Activated T-cell treated with anti-CD3 and anti-CD28 coated beads for 24 hours (primary cell): ENCODE measurements at regions not wholly inside any gene's neighbourhood (a gene's known extent, or its start where the extent isn't known, plus 50 kb on each side); places are given as distances from the start of the nearest gene placed in this dataset.

Source experiments
- DNase-seq: peaks from one replicate; pipeline ENCODE4 v3.0.0-alpha.2; 2020; ENCODE audit warnings: low read depth

DNA sequence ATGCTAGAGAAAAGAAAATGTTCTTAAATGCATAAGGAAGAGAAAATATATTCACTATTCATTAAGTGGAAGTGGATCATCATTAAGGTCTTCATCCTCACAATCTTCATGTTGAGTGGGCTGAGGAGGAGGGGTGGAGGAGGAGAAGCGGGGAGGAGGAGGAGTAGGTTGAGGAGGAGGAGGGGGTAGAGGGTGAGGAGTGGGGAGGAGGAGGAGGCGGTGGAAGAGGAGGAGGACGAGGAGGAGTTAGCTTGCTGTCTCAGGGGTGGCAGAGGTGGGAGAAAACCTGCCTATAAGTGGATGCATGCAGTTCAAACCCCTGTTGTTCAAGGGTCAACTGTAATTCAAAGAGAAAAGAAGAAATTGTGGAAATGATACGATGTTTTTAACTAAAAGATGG is 71.6 kb downstream of the MYEOV start:
- DNase-seq: no peak

GRCh38 chr11:69366591-69366990 is 72.6 kb downstream of the MYEOV start:
- no peak for DNase-seq

- no peak for DNase-seq
Measured at GRCh38 chr11:69367211-69367964, 73.4 kb downstream of the MYEOV start.

- no peak for DNase-seq
Measured at GRCh38 chr11:69368119-69368880, 74.3 kb downstream of the MYEOV start.

DNA sequence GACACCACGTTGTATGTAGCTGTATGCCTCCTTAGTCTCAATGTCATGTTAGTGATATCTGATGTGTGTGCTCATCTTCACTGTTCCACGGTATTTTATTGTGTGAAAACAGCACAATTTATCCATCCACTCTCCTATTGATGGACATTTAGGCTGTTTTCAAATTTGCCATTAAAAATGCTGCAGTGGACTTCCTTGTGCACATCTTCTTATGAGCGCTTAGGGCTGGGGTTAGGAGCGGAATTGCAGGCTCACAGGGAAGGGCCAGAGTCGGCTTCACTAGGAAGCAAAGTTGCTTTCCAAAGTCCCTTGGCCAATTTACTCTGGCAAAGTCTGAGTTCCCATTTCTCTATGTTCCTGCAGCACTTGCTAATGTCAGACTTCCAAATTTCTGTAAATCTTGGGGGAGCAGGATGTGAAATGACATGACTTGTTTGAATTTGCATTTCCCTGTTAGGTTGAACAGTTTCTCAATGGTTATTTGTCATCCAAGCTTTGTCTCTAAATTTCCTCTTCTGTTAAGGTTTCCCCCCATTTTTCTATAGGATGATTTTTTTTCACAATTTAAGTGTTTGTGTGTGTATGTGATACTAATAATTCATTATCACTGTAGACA is 75.4 kb downstream of the MYEOV start:
- DNase-seq: no peak

DNA sequence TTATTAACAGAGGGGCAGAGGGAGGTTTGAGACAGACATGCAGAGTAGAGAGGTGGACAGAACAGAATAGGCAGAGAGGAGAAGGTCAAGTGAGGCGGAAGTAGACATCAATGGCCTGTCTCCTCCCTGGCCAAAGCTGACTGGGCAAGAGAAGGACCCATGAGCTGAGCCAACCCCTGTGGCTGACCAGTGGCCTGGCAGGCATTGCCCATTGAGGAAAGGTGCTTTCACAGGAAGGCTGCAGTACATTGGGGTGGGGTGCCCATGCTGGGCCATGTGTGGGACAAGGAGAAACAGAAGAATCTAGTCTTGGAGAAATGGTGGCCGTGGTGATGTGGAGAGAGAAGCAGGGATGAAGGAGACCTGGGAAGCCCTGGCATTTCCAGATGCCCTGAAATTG is 76.0 kb downstream of the MYEOV start:
- no peak for DNase-seq

- no peak for DNase-seq
Measured at GRCh38 chr11:69370984-69371709, 77.2 kb downstream of the MYEOV start.

GRCh38 chr11:69371731-69372588 is 78.0 kb downstream of the MYEOV start:
- no peak for DNase-seq

GRCh38 chr11:69372589-69373250 is 78.8 kb downstream of the MYEOV start:
- no peak for DNase-seq

GRCh38 chr11:69373251-69373635 is 79.3 kb downstream of the MYEOV start:
- DNase-seq: no peak

DNA sequence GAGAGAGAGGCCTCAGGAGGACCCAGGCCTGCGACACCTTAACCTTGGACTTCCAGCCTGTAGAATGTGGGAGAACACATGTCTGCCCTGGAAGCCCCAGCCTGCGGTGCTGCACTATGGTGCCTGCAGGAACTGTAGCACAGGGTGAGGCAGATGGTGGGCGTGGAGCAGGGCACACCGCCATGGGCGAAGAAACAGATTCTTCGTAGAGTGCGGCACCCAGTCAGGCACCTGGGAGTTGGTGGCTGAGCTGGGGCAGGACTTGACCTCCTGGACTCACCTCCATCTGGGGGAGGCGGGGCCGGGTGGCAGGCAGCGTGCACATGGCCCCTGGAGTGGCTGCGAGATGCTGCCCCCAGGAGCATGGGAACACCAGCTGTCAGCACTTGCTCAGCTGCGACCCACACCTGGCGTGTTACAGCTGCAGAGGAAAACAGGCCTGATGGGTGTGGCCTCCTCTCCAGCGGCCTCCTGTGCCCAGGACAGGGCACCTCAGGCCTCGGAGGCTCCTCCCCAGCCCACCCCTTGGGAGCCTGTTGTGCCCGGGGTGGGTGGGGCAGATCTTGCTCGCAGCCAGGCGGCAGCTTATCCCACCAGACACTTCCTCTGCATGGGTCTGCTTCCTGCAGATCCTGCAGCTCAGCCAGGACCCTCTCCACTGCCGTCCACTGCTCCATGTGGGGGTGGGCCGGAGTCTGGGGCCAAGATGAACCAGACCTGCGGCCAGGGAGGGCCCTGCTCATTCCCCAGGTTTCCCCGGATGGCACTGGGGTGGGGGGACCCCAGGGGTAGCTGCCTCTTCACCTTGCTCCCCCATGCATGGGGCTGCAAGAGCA is 80.4 kb downstream of the MYEOV start:
- DNase-seq: no peak

DNA sequence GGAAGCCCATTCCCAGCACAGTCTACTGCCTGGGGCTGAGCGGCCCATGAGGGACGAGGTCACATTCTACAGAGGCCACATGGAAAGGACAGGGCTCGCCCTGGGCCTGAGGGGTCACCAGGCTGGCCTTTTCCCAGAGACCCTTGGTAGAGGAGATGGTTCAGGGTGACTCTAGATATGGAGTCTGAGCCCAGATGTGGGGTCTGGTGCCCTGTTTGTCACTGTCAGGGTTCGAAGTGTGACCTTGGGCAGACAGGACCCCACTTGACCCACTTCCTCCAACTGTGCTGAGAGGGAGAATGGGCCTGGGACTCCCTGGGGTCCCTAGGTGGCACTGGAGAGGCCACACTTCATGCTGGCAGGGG is 81.0 kb downstream of the MYEOV start:
- DNase-seq: no peak

- DNase-seq: no peak
Measured at GRCh38 chr11:69375316-69376154, 81.6 kb downstream of the MYEOV start.

DNA sequence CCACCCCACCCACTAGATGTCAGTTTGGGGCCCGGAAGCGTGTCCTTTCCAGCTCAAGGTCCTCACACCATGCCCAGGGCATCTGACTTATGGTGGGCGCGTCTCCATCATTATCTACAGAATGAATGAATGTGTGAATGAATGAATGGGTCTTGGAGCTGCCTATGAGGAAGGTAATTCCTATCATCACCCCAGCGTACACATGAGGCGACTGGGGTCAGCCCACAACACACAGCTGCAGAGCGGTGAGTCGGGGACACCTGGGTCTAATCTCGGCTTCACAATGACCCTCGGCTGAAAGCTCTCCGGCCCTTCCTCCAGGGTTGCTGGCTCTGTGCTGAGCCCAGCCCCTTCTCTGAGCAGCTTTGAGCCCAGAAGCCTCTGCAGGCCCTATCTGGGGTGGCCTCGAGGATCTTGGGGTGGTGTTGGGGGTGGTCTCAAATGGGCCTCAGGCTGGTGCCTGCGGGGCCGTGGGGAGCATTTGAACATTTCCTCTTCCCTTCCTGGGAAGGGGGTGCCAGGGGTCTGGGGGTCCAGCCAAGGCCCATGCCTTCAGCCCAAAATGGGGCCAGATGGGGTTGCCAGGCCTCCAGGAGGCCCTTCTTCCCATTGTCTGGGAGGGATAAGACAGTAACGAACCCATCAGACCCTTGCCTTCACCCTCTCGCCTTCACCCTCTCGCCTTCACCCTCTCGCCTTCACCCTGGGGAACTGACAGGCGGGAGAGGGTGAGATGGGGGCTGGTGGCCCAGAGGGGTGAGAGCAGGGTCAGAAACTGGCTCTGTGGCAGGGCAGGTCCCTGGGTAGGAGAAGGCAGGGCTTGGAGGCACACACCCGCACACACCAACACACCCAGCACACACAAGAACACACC is 82.4 kb downstream of the MYEOV start:
- DNase-seq: no peak

DNA sequence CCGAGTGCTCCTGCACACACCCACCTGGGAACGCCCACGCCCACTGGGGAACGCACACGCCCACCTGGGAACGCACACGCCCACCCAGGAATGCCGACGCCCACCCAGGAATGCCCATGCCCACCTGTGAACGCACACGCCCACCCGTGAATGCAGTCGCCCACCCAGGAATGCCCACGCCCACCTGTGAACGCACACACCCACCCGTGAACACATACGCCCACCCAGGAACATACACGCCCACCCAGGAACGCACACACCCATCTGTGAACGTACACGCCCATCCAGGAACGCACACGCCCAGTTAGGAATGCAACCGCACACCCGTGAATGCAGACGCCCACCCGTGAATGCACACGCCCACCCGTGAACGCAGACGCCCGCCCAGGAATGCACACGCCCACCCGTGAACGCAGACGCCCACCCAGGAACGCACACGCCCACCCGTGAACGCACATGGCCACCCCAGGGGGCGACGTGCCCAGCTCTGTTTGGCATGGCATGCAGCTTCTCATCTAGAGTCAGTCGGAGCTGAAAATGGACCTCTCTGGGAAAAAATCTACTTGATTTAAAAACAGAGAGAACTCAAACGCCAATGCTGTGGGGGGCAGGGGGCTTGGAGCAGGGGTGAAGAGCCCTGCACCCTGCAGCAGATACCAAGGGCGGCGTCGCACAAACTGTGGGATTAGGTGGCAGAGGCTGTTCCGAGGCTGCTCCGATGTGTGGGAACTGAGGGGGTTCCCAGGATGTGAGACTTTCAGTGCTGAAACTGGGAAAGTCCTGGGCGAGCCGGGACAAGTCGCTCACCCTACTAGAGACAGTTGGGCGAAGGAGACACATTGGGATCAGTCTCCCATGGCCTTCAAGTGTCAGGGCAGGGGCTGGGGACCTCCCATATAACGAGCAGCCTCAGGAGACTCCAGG is 83.3 kb downstream of the MYEOV start:
- DNase-seq: no peak

DNA sequence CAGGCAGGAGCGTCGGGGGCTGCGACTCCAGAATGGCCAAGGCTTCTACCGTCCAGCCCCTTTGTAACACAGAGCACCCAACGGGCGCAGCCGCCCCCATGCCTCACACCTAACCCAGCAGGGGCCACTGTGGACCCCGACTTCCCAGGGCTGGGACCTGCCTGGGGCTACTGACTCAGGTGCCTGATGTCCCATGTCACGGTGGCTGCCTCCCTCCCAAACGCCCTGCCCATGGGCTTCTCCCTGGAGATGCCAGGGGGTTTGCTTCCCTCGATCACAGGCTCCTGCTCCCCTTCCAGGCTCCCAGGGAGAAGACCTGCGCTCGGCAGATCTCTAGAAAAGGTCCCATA is 84.0 kb downstream of the MYEOV start:
- DNase-seq: no peak
